KMS-11 (cell line): ENCODE measurements at regions not wholly inside any gene's neighbourhood (a gene's known extent, or its start where the extent isn't known, plus 50 kb on each side); places are given as distances from the start of the nearest gene placed in this dataset.

Source experiments
- H2AFZ ChIP-seq: fragments of 200-600 bp; sonication (generic); 2 replicates; pipeline ENCODE4 v1.6.1; 2016; ENCODE audit warnings: antibody characterized with exemption, mixed run types, low read depth
- H3K27ac ChIP-seq: fragments of 200-600 bp; sonication (generic); 2 replicates; pipeline ENCODE4 v1.6.1; 2016; ENCODE audit warnings: mild to moderate bottlenecking, mixed run types
- H3K27me3 ChIP-seq: fragments of 200-600 bp; sonication (generic); 2 replicates; pipeline ENCODE4 v1.6.1; 2017; ENCODE audit warnings: mild to moderate bottlenecking, low read depth, mixed run types, moderate library complexity; ENCODE audit not compliant: insufficient read depth
- H3K36me3 ChIP-seq: fragments of 200-600 bp; sonication (generic); 2 replicates; pipeline ENCODE4 v1.6.1; 2017; ENCODE audit warnings: mild to moderate bottlenecking, mixed run types; ENCODE audit not compliant: insufficient read depth
- H3K4me1 ChIP-seq: fragments of 200-600 bp; sonication (generic); 2 replicates; pipeline ENCODE4 v1.6.1; 2016; ENCODE audit warnings: mild to moderate bottlenecking, low read depth, mixed run types; ENCODE audit not compliant: poor library complexity, severe bottlenecking
- H3K4me2 ChIP-seq: fragments of 200-600 bp; sonication (generic); 2 replicates; pipeline ENCODE4 v1.7.0; 2016; ENCODE audit warnings: mild to moderate bottlenecking, mixed run types
- H3K4me3 ChIP-seq: fragments of 200-600 bp; sonication (generic); IDR thresholded peaks from 2 replicates; pipeline ENCODE4 v1.6.1; 2017; ENCODE audit warnings: low read depth, low read length, mixed read lengths; ENCODE audit not compliant: insufficient read depth
- H3K79me2 ChIP-seq: fragments of 200-600 bp; sonication (generic); 2 replicates; pipeline ENCODE4 v1.6.1; 2016; ENCODE audit warnings: low read depth, mixed run types; ENCODE audit not compliant: insufficient read depth
- H3K9ac ChIP-seq: fragments of 200-600 bp; sonication (generic); 2 replicates; pipeline ENCODE4 v1.6.1; 2016; ENCODE audit warnings: mild to moderate bottlenecking, mixed run types
- H4K20me1 ChIP-seq: fragments of 200-600 bp; sonication (generic); 2 replicates; pipeline ENCODE4 v1.6.1; 2016; ENCODE audit warnings: mild to moderate bottlenecking, mixed run types; ENCODE audit not compliant: insufficient read depth
- TF ChIP-seq, protein P1 (sequence below): fragments of 200-600 bp; sonication (generic); conservative IDR thresholded peaks from 2 replicates; pipeline ENCODE4 v1.6.1; 2017; ENCODE audit warnings: low read depth, mild to moderate bottlenecking, antibody characterized with exemption, low read length, moderate library complexity, mixed read lengths

DNA sequence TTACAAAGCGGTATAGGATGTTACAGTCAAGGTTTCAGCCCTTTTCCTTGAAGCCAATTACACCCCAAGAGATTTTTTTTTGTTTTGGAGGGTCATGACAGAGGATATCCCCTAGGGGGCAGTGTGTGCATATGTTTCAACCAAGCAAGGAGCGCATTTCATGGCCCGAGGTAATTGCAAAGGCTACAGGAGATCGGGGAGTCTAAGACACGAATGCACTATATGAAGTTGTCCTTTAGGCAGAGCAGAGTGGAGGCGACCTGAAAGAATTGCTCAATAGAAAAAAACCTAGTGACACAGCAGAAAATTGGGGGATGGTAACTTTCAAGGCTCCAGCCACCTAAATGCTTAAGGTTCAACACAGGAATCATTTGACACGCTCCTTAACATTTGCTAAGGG, 219.8 kb upstream of the PARD3B start:
- no peak overlapping the region for H3K9ac ChIP-seq

DNA sequence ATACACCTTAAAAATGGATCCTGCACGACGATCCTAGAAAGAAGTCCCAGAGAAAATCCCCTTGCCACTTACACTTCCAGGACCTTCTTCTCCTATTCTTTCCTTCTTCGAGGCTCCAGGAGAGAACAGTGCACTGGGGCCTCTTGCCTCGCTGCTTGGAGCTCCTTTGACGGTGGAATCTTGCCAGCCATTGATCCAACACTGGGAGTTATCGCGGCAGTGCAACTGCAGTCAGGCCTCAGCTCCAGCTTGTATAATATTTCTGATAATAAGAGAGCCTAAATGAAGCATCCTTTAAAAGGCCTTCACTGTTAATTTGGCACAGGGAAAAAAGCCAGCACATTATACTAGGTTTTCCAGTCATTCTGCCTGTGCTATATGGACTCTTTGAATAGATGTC, 216.9 kb upstream of the PARD3B start:
- H3K4me3 ChIP-seq, result no peak overlapping the region
- no peaks in the 10 kb centered on the region for H3K4me1 ChIP-seq
- H3K27me3 ChIP-seq, result no peaks in the 10 kb centered on the region
- H3K36me3 ChIP-seq, result no peaks in the 10 kb centered on the region
- no peak overlapping the region for H2AFZ ChIP-seq
- H3K9ac ChIP-seq, result no peak overlapping the region
- TF ChIP-seq, protein P1, sequence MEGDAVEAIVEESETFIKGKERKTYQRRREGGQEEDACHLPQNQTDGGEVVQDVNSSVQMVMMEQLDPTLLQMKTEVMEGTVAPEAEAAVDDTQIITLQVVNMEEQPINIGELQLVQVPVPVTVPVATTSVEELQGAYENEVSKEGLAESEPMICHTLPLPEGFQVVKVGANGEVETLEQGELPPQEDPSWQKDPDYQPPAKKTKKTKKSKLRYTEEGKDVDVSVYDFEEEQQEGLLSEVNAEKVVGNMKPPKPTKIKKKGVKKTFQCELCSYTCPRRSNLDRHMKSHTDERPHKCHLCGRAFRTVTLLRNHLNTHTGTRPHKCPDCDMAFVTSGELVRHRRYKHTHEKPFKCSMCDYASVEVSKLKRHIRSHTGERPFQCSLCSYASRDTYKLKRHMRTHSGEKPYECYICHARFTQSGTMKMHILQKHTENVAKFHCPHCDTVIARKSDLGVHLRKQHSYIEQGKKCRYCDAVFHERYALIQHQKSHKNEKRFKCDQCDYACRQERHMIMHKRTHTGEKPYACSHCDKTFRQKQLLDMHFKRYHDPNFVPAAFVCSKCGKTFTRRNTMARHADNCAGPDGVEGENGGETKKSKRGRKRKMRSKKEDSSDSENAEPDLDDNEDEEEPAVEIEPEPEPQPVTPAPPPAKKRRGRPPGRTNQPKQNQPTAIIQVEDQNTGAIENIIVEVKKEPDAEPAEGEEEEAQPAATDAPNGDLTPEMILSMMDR, result no peak
- no peaks in the 10 kb centered on the region for H3K79me2 ChIP-seq
- H4K20me1 ChIP-seq, result no peaks in the 10 kb centered on the region
- no peak overlapping the region for H3K27ac ChIP-seq
- no peak overlapping the region for H3K4me2 ChIP-seq

More for the DNA sequence above, 219.8 kb upstream of the PARD3B start:
- no peaks in the 10 kb centered on the region for H3K36me3 ChIP-seq
- no peaks in the 10 kb centered on the region for H3K4me1 ChIP-seq
- H3K4me3 ChIP-seq, result no peak overlapping the region
- H3K27me3 ChIP-seq, result no peaks in the 10 kb centered on the region
- H3K4me2 ChIP-seq, result no peak overlapping the region
- no peak overlapping the region for H3K27ac ChIP-seq
- TF ChIP-seq, protein P1, result peak; percentile 95
- H3K79me2 ChIP-seq, result no peaks in the 10 kb centered on the region
- no peak overlapping the region for H2AFZ ChIP-seq
- H4K20me1 ChIP-seq, result no peaks in the 10 kb centered on the region

DNA sequence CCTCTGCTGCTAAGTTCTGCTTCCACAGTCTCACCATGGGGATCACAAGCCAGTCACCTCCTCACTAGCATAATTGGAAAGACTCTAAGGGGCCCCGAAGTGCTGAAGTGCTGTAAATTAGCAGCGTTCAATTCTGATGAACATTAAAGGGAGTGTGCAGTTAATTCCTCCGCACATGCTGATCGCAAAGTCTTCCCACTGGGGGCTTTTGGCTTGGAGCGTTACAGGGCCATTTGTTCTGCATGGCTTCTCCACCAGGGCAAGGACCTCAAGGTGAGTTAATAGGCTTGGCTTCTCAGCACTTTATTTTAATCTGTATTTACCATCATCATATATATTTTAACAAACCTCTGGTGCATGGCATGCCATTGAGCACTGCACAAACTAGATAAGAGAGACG, 216.3 kb upstream of the PARD3B start:
- H3K27ac ChIP-seq, result no peak overlapping the region
- no peak overlapping the region for H3K9ac ChIP-seq
- no peak overlapping the region for H3K4me3 ChIP-seq
- no peak overlapping the region for H3K4me2 ChIP-seq
- no peaks in the 10 kb centered on the region for H3K4me1 ChIP-seq
- no peak overlapping the region for H2AFZ ChIP-seq
- H4K20me1 ChIP-seq, result no peaks in the 10 kb centered on the region
- no peaks in the 10 kb centered on the region for H3K36me3 ChIP-seq
- no peaks in the 10 kb centered on the region for H3K27me3 ChIP-seq
- TF ChIP-seq, protein P1, result no peak
- no peaks in the 10 kb centered on the region for H3K79me2 ChIP-seq

DNA sequence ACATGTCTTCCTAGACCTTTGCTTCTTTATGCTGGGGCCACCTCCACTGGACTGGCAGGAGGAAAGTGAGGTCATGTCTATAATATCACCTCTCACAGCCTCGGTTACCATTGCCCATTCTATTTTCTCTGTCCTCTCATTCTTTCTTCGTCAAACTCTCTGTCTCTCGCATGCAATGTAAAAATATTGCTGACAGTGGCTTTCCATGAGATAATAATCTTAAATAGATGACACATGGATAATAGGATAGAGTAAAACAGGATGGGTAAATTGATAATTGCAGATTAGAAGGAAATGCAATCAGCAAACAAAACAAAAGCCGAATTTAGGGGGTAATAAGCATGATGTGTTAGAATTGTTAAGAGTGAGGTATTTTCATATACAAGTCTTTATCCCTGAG, 215.7 kb upstream of the PARD3B start:
- no peak overlapping the region for H3K4me2 ChIP-seq
- TF ChIP-seq, protein P1, result no peak
- no peaks in the 10 kb centered on the region for H3K4me1 ChIP-seq
- no peaks in the 10 kb centered on the region for H3K27me3 ChIP-seq
- no peak overlapping the region for H3K9ac ChIP-seq
- no peaks in the 10 kb centered on the region for H4K20me1 ChIP-seq
- H3K4me3 ChIP-seq, result no peak overlapping the region
- H2AFZ ChIP-seq, result no peak overlapping the region
- H3K27ac ChIP-seq, result no peak overlapping the region
- no peaks in the 10 kb centered on the region for H3K79me2 ChIP-seq
- H3K36me3 ChIP-seq, result no peaks in the 10 kb centered on the region
